ENCODE measurements at regions not wholly inside any gene's neighbourhood (a gene's known extent, or its start where the extent isn't known, plus 50 kb on each side); places are given as distances from the start of the nearest gene placed in this dataset.

DNA sequence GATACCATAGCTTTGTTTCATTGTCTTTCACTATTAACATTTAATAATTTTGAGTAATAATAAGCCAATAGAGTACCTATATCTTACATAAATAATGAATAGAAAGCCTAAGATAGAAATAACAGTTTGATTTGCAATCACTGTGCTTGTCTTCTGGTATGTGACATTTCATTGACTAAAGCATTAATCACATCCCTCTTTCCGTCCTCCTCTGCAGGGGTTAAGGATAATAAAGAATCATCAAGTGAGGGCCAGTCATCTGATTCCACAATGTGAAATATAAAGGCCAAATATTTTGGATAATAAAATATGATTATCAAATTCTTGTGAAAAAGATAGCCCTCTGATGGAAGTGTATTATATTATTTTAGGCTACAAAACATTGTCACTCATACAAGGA lies 2073.4 kb downstream of the ARAP2 start:
- H3K9ac ChIP-seq, result no peak overlapping the region
- peaks cover 8% of the 10 kb centered on the region; the same call in 1 of the 2 replicates for H3F3A ChIP-seq (ENCODE audit: insufficient read depth)
- no peaks in the 10 kb centered on the region for H4K20me1 ChIP-seq (ENCODE audit: insufficient read depth)
- peak overlapping the region; percentile 30; the same call in 1 of the 2 replicates for H2AFZ ChIP-seq
- in situ Hi-C loops (cut with MboI), result no loop called here
- 0% methylated on average over 1 of the region's 1 CpG for WGBS, 2 experiments (ENCODE audit: low coverage in 1 of 2, low lambda C conversion rate in 2 of 2, missing lambda C conversion rate in 2 of 2)
- no peaks in the 10 kb centered on the region for H3K9me3 ChIP-seq (ENCODE audit: low read depth)
- H3K79me2 ChIP-seq (ENCODE audit: insufficient read depth), result no peaks in the 10 kb centered on the region
- H3K27ac ChIP-seq, result no peak overlapping the region
- DNase-seq, result peak; percentile 22
- no peak for TF ChIP-seq EZH2phosphoT487 (IDR thresholded peaks at IDR 0.05; ENCODE audit: insufficient read depth, low read depth)
- no peak for TF ChIP-seq EZH2 (IDR thresholded peaks at IDR 0.05; ENCODE audit: insufficient read depth, poor library complexity, severe bottlenecking)
- H3K4me1 ChIP-seq (ENCODE audit: insufficient read depth), result peaks cover 18% of the 10 kb centered on the region
- H3K36me3 ChIP-seq (ENCODE audit: low read depth), result no peaks in the 10 kb centered on the region
- peak overlapping the region; percentile 62 for H3K4me2 ChIP-seq (ENCODE audit: unreplicated experiment)
- H3K27me3 ChIP-seq (replicated peaks; ENCODE audit: insufficient read depth), result no peaks in the 10 kb centered on the region
- H3K4me3 ChIP-seq, result peak overlapping the region; percentile 23; the same call in 1 of the 2 replicates
- H3K9me2 ChIP-seq (ENCODE audit: insufficient read depth), result no peaks in the 10 kb centered on the region; the same call in 1 of the 2 replicates

- DNase-seq, result no peak
- no peaks in the 10 kb centered on the region for H4K20me1 ChIP-seq (ENCODE audit: insufficient read depth)
- H2AFZ ChIP-seq, result no peak overlapping the region
- H3K9me2 ChIP-seq (ENCODE audit: insufficient read depth), result no peaks in the 10 kb centered on the region
- H3K27me3 ChIP-seq (replicated peaks; ENCODE audit: insufficient read depth), result no peaks in the 10 kb centered on the region
- H3K79me2 ChIP-seq (ENCODE audit: insufficient read depth), result no peaks in the 10 kb centered on the region
- no peaks in the 10 kb centered on the region for H3K36me3 ChIP-seq (ENCODE audit: low read depth)
- in situ Hi-C loops (cut with MboI), result no loop called here
- peaks cover 13% of the 10 kb centered on the region; the same call in 1 of the 2 replicates for H3F3A ChIP-seq (ENCODE audit: insufficient read depth)
- H3K9me3 ChIP-seq (ENCODE audit: low read depth), result no peaks in the 10 kb centered on the region
- no peak overlapping the region for H3K4me2 ChIP-seq (ENCODE audit: unreplicated experiment)
- no peak overlapping the region for H3K4me3 ChIP-seq
- H3K4me1 ChIP-seq (ENCODE audit: insufficient read depth), result peaks cover 25% of the 10 kb centered on the region
- no peak overlapping the region for H3K9ac ChIP-seq
- TF ChIP-seq EZH2phosphoT487 (IDR thresholded peaks at IDR 0.05; ENCODE audit: insufficient read depth, low read depth) (no peak), EZH2 (IDR thresholded peaks at IDR 0.05; ENCODE audit: insufficient read depth, poor library complexity, severe bottlenecking) (no peak)
- H3K27ac ChIP-seq, result no peak overlapping the region
Observed at GRCh38 chr4:34176609-34177008, 2067.7 kb downstream of the ARAP2 start.

DNA sequence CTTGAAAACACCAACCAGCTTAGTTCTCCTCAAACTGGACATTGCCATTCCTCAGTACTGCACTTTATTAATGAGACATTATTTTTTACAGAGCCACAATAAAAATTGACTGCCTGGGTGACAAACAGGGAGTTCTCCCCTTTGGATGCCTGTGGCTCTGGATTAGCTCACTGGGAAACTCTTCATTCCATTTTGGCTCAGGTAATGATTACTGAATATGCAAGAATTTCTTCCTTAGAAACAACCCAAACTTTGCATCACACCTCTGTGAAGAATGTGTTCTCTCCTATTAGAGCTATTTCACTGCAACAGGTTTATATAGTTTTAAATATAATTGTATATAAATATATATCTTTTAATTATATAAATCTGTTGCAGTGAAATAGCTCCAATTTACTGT lies 2065.8 kb downstream of the ARAP2 start:
- Histone ChIP-seq H3K9me2 (ENCODE audit: insufficient read depth) (no peaks in the 10 kb centered on the region), H4K20me1 (ENCODE audit: insufficient read depth) (no peaks in the 10 kb centered on the region), H3K36me3 (ENCODE audit: low read depth) (no peaks in the 10 kb centered on the region), H3K4me2 (ENCODE audit: unreplicated experiment) (no peak overlapping the region), H3K79me2 (ENCODE audit: insufficient read depth) (no peaks in the 10 kb centered on the region), H3F3A (ENCODE audit: insufficient read depth) (peaks cover 30% of the 10 kb centered on the region), H3K4me1 (ENCODE audit: insufficient read depth) (peaks cover 36% of the 10 kb centered on the region), H3K27ac (no peak overlapping the region), H3K4me3 (no peak overlapping the region), H2AFZ (no peak overlapping the region), H3K9me3 (ENCODE audit: low read depth) (no peaks in the 10 kb centered on the region), H3K27me3 (replicated peaks; ENCODE audit: insufficient read depth) (no peaks in the 10 kb centered on the region), H3K9ac (no peak overlapping the region)
- DNase-seq, result no peak
- in situ Hi-C loops (cut with MboI), result no loop called here
- TF ChIP-seq EZH2 (IDR thresholded peaks at IDR 0.05; ENCODE audit: insufficient read depth, poor library complexity, severe bottlenecking), result no peak
- no peak for TF ChIP-seq EZH2phosphoT487 (IDR thresholded peaks at IDR 0.05; ENCODE audit: insufficient read depth, low read depth)

- Histone ChIP-seq H3K9ac (no peak overlapping the region), H3K79me2 (ENCODE audit: insufficient read depth) (no peaks in the 10 kb centered on the region), H3K27me3 (replicated peaks; ENCODE audit: insufficient read depth) (no peaks in the 10 kb centered on the region), H3K9me2 (ENCODE audit: insufficient read depth) (no peaks in the 10 kb centered on the region), H3K4me2 (ENCODE audit: unreplicated experiment) (peak overlapping the region; percentile 63), H4K20me1 (ENCODE audit: insufficient read depth) (no peaks in the 10 kb centered on the region), H2AFZ (peak overlapping the region; percentile 54; the same call in 1 of the 2 replicates), H3K4me1 (ENCODE audit: insufficient read depth) (peaks cover 36% of the 10 kb centered on the region), H3K36me3 (ENCODE audit: low read depth) (no peaks in the 10 kb centered on the region), H3K27ac (peak overlapping the region; percentile 77), H3F3A (ENCODE audit: insufficient read depth) (peaks cover 30% of the 10 kb centered on the region), H3K9me3 (ENCODE audit: low read depth) (no peaks in the 10 kb centered on the region), H3K4me3 (peak overlapping the region; percentile 38)
- in situ Hi-C loops (cut with MboI), result no loop called here
- DNase-seq, result peak; percentile 92
- no peak for TF ChIP-seq EZH2 (IDR thresholded peaks at IDR 0.05; ENCODE audit: insufficient read depth, poor library complexity, severe bottlenecking)
- peak; percentile 68; the same call in 1 of the 2 replicates for TF ChIP-seq EZH2phosphoT487 (IDR thresholded peaks at IDR 0.05; ENCODE audit: insufficient read depth, low read depth)
- WGBS, 2 experiments (ENCODE audit: low coverage in 1 of 2, low lambda C conversion rate in 2 of 2, missing lambda C conversion rate in 2 of 2), result 5 to 10% methylated on average over 2 of the region's 2 CpGs
Observed at GRCh38 chr4:34181311-34181841, 2062.9 kb downstream of the ARAP2 start.

DNA sequence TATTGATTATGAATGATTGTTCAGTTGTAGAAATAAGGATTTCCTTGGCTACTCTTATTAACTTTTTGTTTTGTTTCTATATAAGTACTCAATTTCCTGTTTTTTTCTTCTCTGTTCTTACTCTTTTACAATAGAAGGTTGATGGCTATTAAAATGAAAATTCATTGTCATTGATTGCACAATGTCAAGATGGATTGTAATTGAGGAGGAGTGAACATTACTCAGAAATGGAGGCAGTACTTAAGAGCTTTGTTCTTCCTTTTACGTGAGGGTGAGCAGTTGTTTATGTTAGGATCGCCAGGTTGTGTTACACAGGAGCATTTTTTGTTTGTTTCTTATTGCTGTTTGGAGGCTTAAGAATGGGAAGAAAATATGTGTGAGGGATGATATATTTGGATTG lies 2062.4 kb downstream of the ARAP2 start:
- Histone ChIP-seq H3K4me1 (ENCODE audit: insufficient read depth) (peaks cover 36% of the 10 kb centered on the region), H3K9ac (no peak overlapping the region), H3K4me2 (ENCODE audit: unreplicated experiment) (peak overlapping the region; percentile 63), H3K4me3 (peak overlapping the region; percentile 38), H3F3A (ENCODE audit: insufficient read depth) (peaks cover 30% of the 10 kb centered on the region), H3K9me2 (ENCODE audit: insufficient read depth) (no peaks in the 10 kb centered on the region), H3K9me3 (ENCODE audit: low read depth) (no peaks in the 10 kb centered on the region), H3K27ac (peak overlapping the region; percentile 77), H2AFZ (peak overlapping the region; percentile 15; the same call in 1 of the 2 replicates), H3K36me3 (ENCODE audit: low read depth) (no peaks in the 10 kb centered on the region), H4K20me1 (ENCODE audit: insufficient read depth) (no peaks in the 10 kb centered on the region), H3K79me2 (ENCODE audit: insufficient read depth) (no peaks in the 10 kb centered on the region), H3K27me3 (replicated peaks; ENCODE audit: insufficient read depth) (no peaks in the 10 kb centered on the region)
- DNase-seq, result peak; percentile 66
- TF ChIP-seq EZH2phosphoT487 (IDR thresholded peaks at IDR 0.05; ENCODE audit: insufficient read depth, low read depth), result no peak
- in situ Hi-C loops (cut with MboI), result no loop called here
- WGBS, 2 experiments (ENCODE audit: low coverage in 1 of 2, low lambda C conversion rate in 2 of 2, missing lambda C conversion rate in 2 of 2), result 9 to 17% methylated on average over 2 of the region's 2 CpGs
